ENCODE measurements at regions not wholly inside any gene's neighbourhood (a gene's known extent, or its start where the extent isn't known, plus 50 kb on each side); places are given as distances from the start of the nearest gene placed in this dataset.

- no peak for TF ChIP-seq CTCF (IDR thresholded peaks at IDR 0.05)
- no peak for TF ChIP-seq POLR2A (IDR thresholded peaks at IDR 0.05)
These were observed 375.1 kb upstream of the ARRDC4 start for GRCh38 chr15:97585408-97585807.
